Stimulated activated naive CD8-positive, alpha-beta T cell treated with anti-CD3 and anti-CD28 coated beads, Interleukin-15, amount 100 ng/mL, for 72 hours (primary cell): ENCODE measurements at regions not wholly inside any gene's neighbourhood (a gene's known extent, or its start where the extent isn't known, plus 50 kb on each side); places are given as distances from the start of the nearest gene placed in this dataset.

Experiments used
- ATAC-seq: fragments of 150-1000 bp; cut with Tn5 transposase; 2 replicates; pipeline ENCODE4 v1.10.0; 2021; ENCODE audit warnings: mild to moderate bottlenecking, moderate library complexity
- DNase-seq, 2 donors: peaks; one replicate each; pipeline ENCODE4 v3.0.0; 2021 to 2022
- H3K27ac Mint-ChIP-seq, 2 donors: one replicate each; pipeline ENCODE4 v1.8.0; 2022; ENCODE audit warnings: mild to moderate bottlenecking in 2 of 2, mixed read lengths in 2 of 2, moderate library complexity in 2 of 2
- H3K27me3 Mint-ChIP-seq: one replicate; pipeline ENCODE4 v1.8.0; 2022; ENCODE audit warnings: mixed read lengths
- H3K4me1 Mint-ChIP-seq: one replicate; pipeline ENCODE4 v1.8.0; 2022; ENCODE audit warnings: mild to moderate bottlenecking, mixed read lengths
- H3K4me3 Mint-ChIP-seq, 2 donors: one replicate each; pipeline ENCODE4 v1.8.0; 2022; ENCODE audit warnings: mild to moderate bottlenecking in 2 of 2, mixed read lengths in 2 of 2, moderate library complexity in 1 of 2
- H3K9me3 Mint-ChIP-seq, 2 donors: one replicate each; pipeline ENCODE4 v1.8.0; 2022; ENCODE audit warnings: mixed read lengths in 2 of 2

GRCh38 chr2:128695646-128696220 is 377.1 kb upstream of the HS6ST1 start:
- ATAC-seq (no peak), DNase-seq (no peak)
- no peaks in the 10 kb centered on the region for H3K27me3 Mint-ChIP-seq
- H3K4me1 Mint-ChIP-seq: no peaks in the 10 kb centered on the region
- H3K27ac Mint-ChIP-seq: no peak overlapping the region
- no peak overlapping the region for H3K4me3 Mint-ChIP-seq
- H3K9me3 Mint-ChIP-seq: no peaks in the 10 kb centered on the region

GRCh38 chr2:128696421-128696820 is 377.8 kb upstream of the HS6ST1 start:
- no peaks in the 10 kb centered on the region for H3K4me1 Mint-ChIP-seq
- DNase-seq (no peak), ATAC-seq (no peak)
- H3K4me3 Mint-ChIP-seq: no peak overlapping the region
- no peak overlapping the region for H3K27ac Mint-ChIP-seq
- H3K27me3 Mint-ChIP-seq: no peaks in the 10 kb centered on the region
- H3K9me3 Mint-ChIP-seq: no peaks in the 10 kb centered on the region

GRCh38 chr2:128701418-128701817 is 382.8 kb upstream of the HS6ST1 start:
- Mint-ChIP-seq H3K9me3 (peaks cover 11% of the 10 kb centered on the region in 2 donors), H3K27me3 (peaks cover 8% of the 10 kb centered on the region), H3K4me3 (no peak overlapping the region), H3K4me1 (no peaks in the 10 kb centered on the region), H3K27ac (no peak overlapping the region)
- ATAC-seq (no peak), DNase-seq (no peak)

GRCh38 chr2:128702616-128703015 is 383.9 kb upstream of the HS6ST1 start:
- no peak overlapping the region for H3K4me3 Mint-ChIP-seq
- H3K27me3 Mint-ChIP-seq: peaks cover 8% of the 10 kb centered on the region
- no peak overlapping the region for H3K27ac Mint-ChIP-seq
- no peaks in the 10 kb centered on the region for H3K4me1 Mint-ChIP-seq
- ATAC-seq: no peak
- peaks cover 13 to 16% of the 10 kb centered on the region in 2 donors for H3K9me3 Mint-ChIP-seq
- DNase-seq: no peak

GRCh38 chr2:128708106-128708816 is 389.6 kb upstream of the HS6ST1 start:
- H3K27me3 Mint-ChIP-seq: peaks cover 12% of the 10 kb centered on the region
- no peak for ATAC-seq
- no peak overlapping the region for H3K4me3 Mint-ChIP-seq
- H3K27ac Mint-ChIP-seq: no peak overlapping the region
- peaks cover 35 to 47% of the 10 kb centered on the region in 2 donors for H3K9me3 Mint-ChIP-seq
- H3K4me1 Mint-ChIP-seq: no peaks in the 10 kb centered on the region
- DNase-seq: no peak

- Mint-ChIP-seq H3K9me3 (peaks cover 29 to 39% of the 10 kb centered on the region in 2 donors), H3K4me3 (no peak overlapping the region), H3K27ac (no peak overlapping the region), H3K27me3 (peaks cover 22% of the 10 kb centered on the region), H3K4me1 (no peaks in the 10 kb centered on the region)
- DNase-seq: no peak
- no peak for ATAC-seq
Measured at GRCh38 chr2:128710242-128710641, 391.6 kb upstream of the HS6ST1 start.

- no peak for DNase-seq
- Mint-ChIP-seq H3K4me1 (no peaks in the 10 kb centered on the region), H3K27me3 (peaks cover 27% of the 10 kb centered on the region), H3K27ac (no peak overlapping the region), H3K9me3 (peaks cover 29 to 39% of the 10 kb centered on the region in 2 donors), H3K4me3 (no peak overlapping the region)
- no peak for ATAC-seq
Measured at GRCh38 chr2:128710729-128711128, 392.1 kb upstream of the HS6ST1 start.

GRCh38 chr2:128714285-128714684 is 395.6 kb upstream of the HS6ST1 start:
- no peak overlapping the region for H3K4me3 Mint-ChIP-seq
- peaks cover 12 to 17% of the 10 kb centered on the region in 2 donors for H3K9me3 Mint-ChIP-seq
- DNase-seq (no peak), ATAC-seq (no peak)
- H3K4me1 Mint-ChIP-seq: no peaks in the 10 kb centered on the region
- H3K27ac Mint-ChIP-seq: peak overlapping the region in 1 of 2 donors; percentile 30
- peaks cover 48% of the 10 kb centered on the region for H3K27me3 Mint-ChIP-seq

GRCh38 chr2:128714851-128715312 is 396.2 kb upstream of the HS6ST1 start:
- DNase-seq: no peak
- Mint-ChIP-seq H3K9me3 (peaks cover 7 to 14% of the 10 kb centered on the region in 2 donors), H3K4me3 (no peak overlapping the region), H3K27ac (no peak overlapping the region), H3K4me1 (no peaks in the 10 kb centered on the region), H3K27me3 (peaks cover 48% of the 10 kb centered on the region)
- no peak for ATAC-seq

GRCh38 chr2:128715360-128715759 is 396.7 kb upstream of the HS6ST1 start:
- ATAC-seq: no peak
- DNase-seq: no peak
- H3K9me3 Mint-ChIP-seq: peaks cover 2 to 9% of the 10 kb centered on the region in 2 donors
- peak overlapping the region in 1 of 2 donors; percentile 30 for H3K27ac Mint-ChIP-seq
- no peaks in the 10 kb centered on the region for H3K4me1 Mint-ChIP-seq
- no peak overlapping the region for H3K4me3 Mint-ChIP-seq
- H3K27me3 Mint-ChIP-seq: peaks cover 48% of the 10 kb centered on the region

GRCh38 chr2:128716299-128716721 is 397.6 kb upstream of the HS6ST1 start:
- Mint-ChIP-seq H3K4me1 (no peaks in the 10 kb centered on the region), H3K27me3 (peaks cover 48% of the 10 kb centered on the region), H3K9me3 (peaks cover 0 to 6% of the 10 kb centered on the region in 2 donors), H3K4me3 (no peak overlapping the region), H3K27ac (no peak overlapping the region)
- no peak for ATAC-seq
- DNase-seq: no peak

GRCh38 chr2:128717758-128718710 is 399.4 kb upstream of the HS6ST1 start:
- Mint-ChIP-seq H3K9me3 (no peaks in the 10 kb centered on the region), H3K27ac (peak overlapping the region; percentile 27 to 31), H3K27me3 (peaks cover 46% of the 10 kb centered on the region), H3K4me1 (no peaks in the 10 kb centered on the region), H3K4me3 (no peak overlapping the region)
- no peak for DNase-seq
- ATAC-seq: no peak

GRCh38 chr2:128720080-128721022 is 401.7 kb upstream of the HS6ST1 start:
- Mint-ChIP-seq H3K27me3 (peaks cover 25% of the 10 kb centered on the region), H3K27ac (no peak overlapping the region), H3K4me3 (no peak overlapping the region), H3K9me3 (no peaks in the 10 kb centered on the region), H3K4me1 (no peaks in the 10 kb centered on the region)
- ATAC-seq: no peak
- no peak for DNase-seq

- ATAC-seq (no peak), DNase-seq (no peak)
- Mint-ChIP-seq H3K27ac (no peak overlapping the region), H3K27me3 (peaks cover 17% of the 10 kb centered on the region), H3K4me3 (no peak overlapping the region), H3K4me1 (peaks cover 2% of the 10 kb centered on the region), H3K9me3 (no peaks in the 10 kb centered on the region)
Measured at GRCh38 chr2:128721096-128721495, 402.4 kb upstream of the HS6ST1 start.

- Mint-ChIP-seq H3K27me3 (peaks cover 3% of the 10 kb centered on the region), H3K4me1 (peaks cover 16% of the 10 kb centered on the region), H3K9me3 (no peaks in the 10 kb centered on the region), H3K27ac (no peak overlapping the region), H3K4me3 (no peak overlapping the region)
- no peak for ATAC-seq
- no peak for DNase-seq
Measured at GRCh38 chr2:128722489-128722888, 403.8 kb upstream of the HS6ST1 start.
